DND-41 (cell line): ENCODE measurements at regions not wholly inside any gene's neighbourhood (a gene's known extent, or its start where the extent isn't known, plus 50 kb on each side); places are given as distances from the start of the nearest gene placed in this dataset.

Experiments
- CTCF ChIP-seq: IDR thresholded peaks from 2 replicates; pipeline ENCODE4 v1.5.1; 2012; ENCODE audit warnings: borderline replicate concordance, low read length, moderate library complexity, mild to moderate bottlenecking; ENCODE audit not compliant: poor library complexity, severe bottlenecking; ENCODE audit errors: extremely low read depth
- EZH2 ChIP-seq: IDR thresholded peaks from 3 replicates; pipeline ENCODE4 v1.6.1; 2012; ENCODE audit warnings: borderline replicate concordance, low read depth, mild to moderate bottlenecking, moderate library complexity, low read length, inconsistent platforms; ENCODE audit not compliant: severe bottlenecking

- TF ChIP-seq CTCF (no peak), EZH2 (no peak)
Observed at GRCh38 chr9:120016231-120016630, 563.7 kb downstream of the CDK5RAP2 start.
